ENCODE measurements at regions not wholly inside any gene's neighbourhood (a gene's known extent, or its start where the extent isn't known, plus 50 kb on each side); places are given as distances from the start of the nearest gene placed in this dataset.
A peak's percentile ranks its signal among the peaks of the same experiment; 100 is the strongest.

- no peak for DNase-seq (ENCODE audit: low spot score)
- Histone ChIP-seq H3K36me3 (replicated peaks; ENCODE audit: insufficient read depth, low read depth) (no peaks in the 10 kb centered on the region), H4K20me1 (ENCODE audit: insufficient read depth, poor library complexity, severe bottlenecking) (no peaks in the 10 kb centered on the region), H3K79me2 (no peaks in the 10 kb centered on the region), H3K27ac (no peak overlapping the region), H3K4me3 (no peak overlapping the region), H3K9me2 (replicated peaks; ENCODE audit: insufficient read depth) (no peaks in the 10 kb centered on the region), H3K9me3 (ENCODE audit: low read depth) (no peaks in the 10 kb centered on the region), H3K27me3 (no peaks in the 10 kb centered on the region), H2AFZ (no peak overlapping the region), H3K4me1 (ENCODE audit: insufficient read depth) (no peaks in the 10 kb centered on the region), H3K4me2 (no peak overlapping the region)
- 92% methylated on average over 3 of the region's 4 CpGs for WGBS (ENCODE audit: low lambda C conversion rate, missing lambda C conversion rate)
- TF ChIP-seq EZH2 (IDR thresholded peaks at IDR 0.05; ENCODE audit: borderline replicate concordance): no peak
- no peak for TF ChIP-seq EZH2phosphoT487 (IDR thresholded peaks at IDR 0.05; ENCODE audit: low read depth, severe bottlenecking, unreplicated experiment)
- TF ChIP-seq CTCF (IDR thresholded peaks at IDR 0.05; ENCODE audit: poor library complexity): no peak
These were observed 406.8 kb downstream of the PRDM2 start for GRCh38 chr1:14106679-14107313.

DNA sequence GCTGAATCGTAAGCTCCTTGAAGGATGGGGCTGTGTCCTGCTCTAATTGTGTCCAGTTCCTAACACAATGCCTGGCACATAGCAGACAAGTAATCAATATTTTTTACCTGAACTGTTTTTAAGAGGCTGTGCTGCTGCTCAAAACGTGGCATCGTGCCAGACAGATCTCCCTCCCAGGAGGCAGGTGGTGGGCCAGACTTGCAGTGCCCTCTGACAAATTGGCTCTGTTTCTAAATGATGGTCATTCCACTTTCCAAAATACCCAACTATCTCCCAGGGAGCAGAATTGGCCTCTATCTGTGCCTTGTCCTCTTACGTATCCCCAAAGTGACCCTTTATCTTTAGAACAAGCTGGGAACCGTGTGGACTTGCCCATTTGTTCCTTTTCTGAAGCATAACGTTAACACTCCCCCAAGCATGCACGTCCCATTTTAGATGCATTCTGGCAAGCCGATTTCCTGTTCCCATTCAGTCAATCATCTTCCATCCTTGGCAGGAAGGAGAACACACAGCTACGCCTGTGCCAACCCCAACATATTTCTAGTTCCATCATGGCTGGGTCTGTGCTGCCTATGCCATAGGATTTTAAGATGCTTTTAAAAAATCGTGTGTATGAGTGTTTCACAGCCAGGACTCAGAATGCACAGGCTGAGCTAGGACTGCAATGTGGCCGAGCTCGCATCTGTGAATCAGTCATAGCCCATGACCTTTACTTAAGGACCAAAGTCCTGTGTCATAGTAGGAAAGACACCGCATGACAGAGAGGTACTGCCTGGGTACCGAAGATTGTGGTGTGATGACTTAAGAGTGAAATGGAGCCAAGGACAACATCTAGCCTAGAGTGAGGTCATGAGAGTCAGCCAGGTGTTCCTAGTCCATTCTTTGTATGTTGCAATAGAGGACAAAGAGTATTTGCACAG, 408.6 kb downstream of the PRDM2 start:
- Histone ChIP-seq H3K4me3 (no peak overlapping the region), H2AFZ (no peak overlapping the region), H3K9me3 (ENCODE audit: low read depth) (no peaks in the 10 kb centered on the region), H3K36me3 (replicated peaks; ENCODE audit: insufficient read depth, low read depth) (no peaks in the 10 kb centered on the region), H3K4me2 (no peak overlapping the region), H3K27me3 (no peaks in the 10 kb centered on the region), H3K27ac (no peak overlapping the region), H4K20me1 (ENCODE audit: insufficient read depth, poor library complexity, severe bottlenecking) (no peaks in the 10 kb centered on the region), H3K79me2 (no peaks in the 10 kb centered on the region), H3K4me1 (ENCODE audit: insufficient read depth) (no peaks in the 10 kb centered on the region), H3K9me2 (replicated peaks; ENCODE audit: insufficient read depth) (no peaks in the 10 kb centered on the region)
- DNase-seq (ENCODE audit: low spot score): peak; percentile 8
- WGBS (ENCODE audit: low lambda C conversion rate, missing lambda C conversion rate): 85% methylated on average over 14 of the region's 14 CpGs
- TF ChIP-seq CTCF (IDR thresholded peaks at IDR 0.05; ENCODE audit: poor library complexity): no peak
- no peak for TF ChIP-seq EZH2phosphoT487 (IDR thresholded peaks at IDR 0.05; ENCODE audit: low read depth, severe bottlenecking, unreplicated experiment)
- TF ChIP-seq EZH2 (IDR thresholded peaks at IDR 0.05; ENCODE audit: borderline replicate concordance): no peak

- Histone ChIP-seq H3K9me2 (replicated peaks; ENCODE audit: insufficient read depth) (no peaks in the 10 kb centered on the region), H3K4me3 (no peak overlapping the region), H3K9me3 (ENCODE audit: low read depth) (no peaks in the 10 kb centered on the region), H3K27ac (no peak overlapping the region), H4K20me1 (ENCODE audit: insufficient read depth, poor library complexity, severe bottlenecking) (no peaks in the 10 kb centered on the region), H3K79me2 (no peaks in the 10 kb centered on the region), H2AFZ (no peak overlapping the region), H3K4me2 (no peak overlapping the region), H3K4me1 (ENCODE audit: insufficient read depth) (no peaks in the 10 kb centered on the region), H3K27me3 (no peaks in the 10 kb centered on the region), H3K36me3 (replicated peaks; ENCODE audit: insufficient read depth, low read depth) (no peaks in the 10 kb centered on the region)
- DNase-seq (ENCODE audit: low spot score): no peak
- TF ChIP-seq EZH2 (IDR thresholded peaks at IDR 0.05; ENCODE audit: borderline replicate concordance) (no peak), CTCF (IDR thresholded peaks at IDR 0.05; ENCODE audit: poor library complexity) (no peak), EZH2phosphoT487 (IDR thresholded peaks at IDR 0.05; ENCODE audit: low read depth, severe bottlenecking, unreplicated experiment) (no peak)
- WGBS (ENCODE audit: low lambda C conversion rate, missing lambda C conversion rate): 84% methylated on average over 1 of the region's 1 CpG
These were observed 409.3 kb downstream of the PRDM2 start for GRCh38 chr1:14109276-14109635.

Measured in hepatocyte (in vitro differentiated cells).